ENCODE measurements at regions not wholly inside any gene's neighbourhood (a gene's known extent, or its start where the extent isn't known, plus 50 kb on each side); places are given as distances from the start of the nearest gene placed in this dataset.

GRCh38 chr15:61421470-61421869, 192.4 kb upstream of the RORA start:
- no peak for TF ChIP-seq CTCF (optimal IDR thresholded peaks at IDR 0.05 in 1 of 3, IDR thresholded peaks at IDR 0.05 in 1 of 3, conservative IDR thresholded peaks at IDR 0.05 in 1 of 3; ENCODE audit: extremely low read depth in 1 of 3, insufficient read depth in 2 of 3, low read length in 3 of 3)
- TF ChIP-seq EZH2 (IDR thresholded peaks at IDR 0.05; ENCODE audit: low read length) = no peak

All from keratinocyte (primary cell).